LNCAP (cell line): ENCODE measurements at regions not wholly inside any gene's neighbourhood (a gene's known extent, or its start where the extent isn't known, plus 50 kb on each side); places are given as distances from the start of the nearest gene placed in this dataset.

ENCODE experiments used
- CTCF ChIP-seq: fragments of 450-650 bp; IDR thresholded peaks from 2 replicates; pipeline ENCODE4 v1.5.1; 2017; ENCODE audit warnings: mild to moderate bottlenecking

DNA sequence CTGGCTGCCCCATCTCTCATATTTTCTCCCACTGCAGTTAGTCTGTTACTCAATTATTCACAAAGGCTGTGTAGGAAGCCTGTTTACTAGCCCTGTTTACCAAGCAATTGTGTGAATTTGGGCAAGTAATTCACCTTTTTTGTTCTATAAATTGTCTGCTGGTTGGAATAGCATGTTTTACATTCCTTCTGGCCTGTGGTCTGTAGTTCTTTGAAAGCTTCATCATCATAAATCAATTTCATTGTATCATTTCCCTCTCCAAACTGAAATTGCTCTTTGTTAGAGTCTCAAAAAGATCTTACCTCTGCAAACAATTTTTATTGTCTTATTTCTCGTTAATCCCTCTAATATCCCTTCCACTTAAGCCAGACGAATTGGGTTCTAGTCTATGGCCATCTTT, 1059.5 kb upstream of the ADGRL4 start:
- no peak for TF ChIP-seq CTCF

- no peak for TF ChIP-seq CTCF
These were observed 1058.0 kb upstream of the ADGRL4 start for GRCh38 chr1:80064524-80064923.

DNA sequence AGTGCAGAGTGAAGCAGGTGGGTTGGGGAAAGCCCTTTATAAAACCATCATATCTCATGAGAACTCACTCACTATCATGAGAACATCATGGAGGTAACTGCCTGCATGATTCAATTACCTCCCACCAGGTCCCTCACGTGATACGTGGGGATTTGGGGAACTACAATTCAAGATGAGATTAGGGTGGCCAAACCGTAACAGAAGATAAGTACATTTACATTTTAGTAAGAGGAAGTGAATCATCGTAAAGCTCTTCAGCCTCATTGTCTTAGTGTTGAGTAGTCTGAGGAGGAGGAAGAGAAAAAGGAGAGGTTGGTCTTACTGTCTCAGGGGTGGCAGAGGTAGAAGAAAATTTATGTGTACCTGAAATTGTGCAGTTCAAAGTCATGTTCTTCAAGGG, 1053.4 kb upstream of the ADGRL4 start:
- TF ChIP-seq CTCF = no peak

- TF ChIP-seq CTCF = no peak
These were observed 1049.6 kb upstream of the ADGRL4 start for GRCh38 chr1:80056179-80056578.

DNA sequence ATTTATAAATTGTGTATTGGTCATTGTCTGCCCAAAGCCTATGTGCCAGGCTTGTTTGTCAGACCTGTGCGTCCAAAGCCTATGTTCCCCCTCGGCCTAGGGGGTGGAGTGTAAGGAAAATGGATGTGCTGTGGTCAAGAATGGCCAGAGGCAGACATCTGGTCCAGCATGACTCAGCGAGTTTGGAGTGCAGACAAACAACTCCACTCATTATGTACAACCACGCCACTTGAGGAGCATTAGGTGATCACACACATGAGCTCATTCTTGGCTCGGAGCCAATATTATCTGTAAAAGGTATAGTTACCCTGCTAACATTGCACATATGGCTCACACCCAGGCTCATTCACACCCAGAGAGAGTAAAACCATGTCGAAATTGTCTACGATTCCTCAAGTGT, 1047.6 kb upstream of the ADGRL4 start:
- TF ChIP-seq CTCF = no peak

GRCh38 chr1:80053613-80054012, 1047.1 kb upstream of the ADGRL4 start:
- no peak for TF ChIP-seq CTCF

- TF ChIP-seq CTCF = no peak
These were observed 1044.0 kb upstream of the ADGRL4 start for GRCh38 chr1:80050523-80050922.

DNA sequence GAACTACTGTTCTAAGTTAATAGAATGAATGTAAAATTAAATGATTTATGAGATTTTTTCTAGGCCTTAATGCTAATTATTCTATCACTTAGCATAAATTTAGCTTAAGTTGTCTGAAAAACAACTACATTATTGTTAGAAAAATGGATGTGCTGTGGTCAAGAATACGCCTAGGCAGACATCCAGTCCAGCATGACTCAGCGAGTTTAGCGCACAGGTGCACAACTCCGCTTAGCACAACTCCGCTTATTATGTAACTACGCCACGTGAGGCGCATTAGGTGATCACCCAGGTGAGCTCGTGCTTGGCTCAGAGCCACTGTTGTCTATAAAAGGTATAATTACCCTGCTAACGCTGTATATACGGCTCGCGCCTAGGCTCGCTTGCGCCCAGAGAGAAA, 1043.6 kb upstream of the ADGRL4 start:
- TF ChIP-seq CTCF = no peak
